Subcutaneous abdominal adipose tissue (tissue), 5 donors: ENCODE measurements at regions not wholly inside any gene's neighbourhood (a gene's known extent, or its start where the extent isn't known, plus 50 kb on each side); places are given as distances from the start of the nearest gene placed in this dataset.

ENCODE experiments used
- H3K27ac ChIP-seq: one replicate; pipeline ENCODE4 v1.7.0; 2013; ENCODE audit warnings: low read depth, mild to moderate bottlenecking, inconsistent platforms, low read length, moderate library complexity
- H3K27me3 ChIP-seq, 5 donors: one replicate each; pipeline ENCODE4 v1.7.0; 2013; ENCODE audit warnings: low read length in 5 of 5, inconsistent platforms in 1 of 5; ENCODE audit not compliant: control insufficient read depth in 5 of 5, insufficient read depth in 4 of 5
- H3K36me3 ChIP-seq, 5 donors: one replicate each; pipeline ENCODE4 v1.7.0; 2013; ENCODE audit warnings: low read length in 5 of 5; ENCODE audit not compliant: control insufficient read depth in 5 of 5, insufficient read depth in 5 of 5
- H3K4me1 ChIP-seq, 5 donors: one replicate each; pipeline ENCODE4 v1.7.0; 2013; ENCODE audit warnings: low read length in 5 of 5, mild to moderate bottlenecking in 3 of 5, moderate library complexity in 1 of 5; ENCODE audit not compliant: control insufficient read depth in 5 of 5, insufficient read depth in 5 of 5
- H3K4me3 ChIP-seq, 5 donors: one replicate each; pipeline ENCODE4 v1.7.0; 2013; ENCODE audit warnings: low read length in 5 of 5, low read depth in 1 of 5
- H3K9ac ChIP-seq, 5 donors: one replicate each; pipeline ENCODE4 v1.7.0; 2013; ENCODE audit warnings: low read length in 5 of 5, mild to moderate bottlenecking in 4 of 5, moderate library complexity in 3 of 5
- H3K9me3 ChIP-seq, 5 donors: one replicate each; pipeline ENCODE4 v1.7.0; 2013; ENCODE audit warnings: low read length in 5 of 5; ENCODE audit not compliant: control insufficient read depth in 5 of 5
- donor health status: healthy.
- donor health status: healthy.
- donor health status: healthy.
- donor health status: healthy.
- donor health status: healthy.

DNA sequence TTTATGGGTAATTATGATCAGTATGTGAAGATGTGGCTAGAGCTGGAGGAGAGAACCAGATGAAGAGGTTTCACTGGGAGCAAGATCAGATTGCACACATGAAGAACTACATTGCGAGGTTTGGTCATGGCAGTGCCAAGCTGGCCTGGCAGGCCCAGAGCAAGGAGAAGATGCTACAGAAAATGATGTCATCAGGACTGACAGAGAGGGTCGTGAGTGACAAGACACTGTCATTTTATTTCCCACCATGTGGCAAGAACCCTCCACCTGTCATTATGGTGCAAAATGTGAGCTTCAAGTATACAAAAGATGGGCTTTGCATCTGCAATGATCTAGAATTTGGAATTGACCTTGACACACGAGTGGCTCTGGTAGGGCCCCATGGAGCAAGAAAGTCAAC, 168.3 kb downstream of the C3orf38 start:
- Histone ChIP-seq H3K4me3 (no peak overlapping the region), H3K4me1 (no peaks in the 10 kb centered on the region), H3K9me3 (peaks cover 0 to 3% (median 0%) of the 10 kb centered on the region in 5 donors), H3K36me3 (no peaks in the 10 kb centered on the region), H3K9ac (no peak overlapping the region), H3K27ac (no peak overlapping the region), H3K27me3 (no peaks in the 10 kb centered on the region)

DNA sequence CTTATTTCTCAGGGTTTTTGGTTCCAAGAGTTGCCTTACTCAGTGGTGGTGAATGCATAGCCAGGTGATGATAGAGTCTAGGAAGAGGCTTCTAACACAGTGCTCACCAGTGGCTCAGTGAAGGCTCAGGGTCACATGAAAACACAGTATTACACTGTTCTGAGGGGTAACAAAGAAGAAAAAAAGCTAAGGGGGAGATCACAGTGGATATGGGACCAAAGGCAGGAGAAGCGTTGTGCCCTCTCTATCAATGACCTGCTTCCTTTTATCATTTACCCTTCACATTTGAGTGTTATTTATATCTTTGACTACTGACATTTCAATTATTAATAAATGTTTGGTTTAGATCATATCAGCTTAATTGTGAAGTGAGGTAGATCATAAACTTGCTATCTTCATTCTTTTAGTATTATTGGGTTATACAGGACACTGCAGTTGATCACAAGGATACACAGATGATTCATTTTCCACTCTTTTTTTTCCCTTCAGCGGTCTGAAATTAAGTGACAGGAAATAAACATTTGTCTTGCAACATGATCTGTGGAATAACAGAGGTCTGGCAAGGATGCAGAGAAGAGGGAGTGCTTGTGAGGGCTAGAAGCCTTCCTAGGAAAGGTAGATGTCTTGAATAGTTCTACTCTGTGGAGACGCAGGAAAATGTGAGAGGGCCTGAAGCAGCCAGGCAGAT, 171.7 kb downstream of the C3orf38 start:
- peaks cover 0 to 3% (median 0%) of the 10 kb centered on the region in 5 donors for H3K9me3 ChIP-seq
- no peak overlapping the region for H3K9ac ChIP-seq
- no peaks in the 10 kb centered on the region for H3K27me3 ChIP-seq
- H3K36me3 ChIP-seq: no peaks in the 10 kb centered on the region
- H3K4me1 ChIP-seq: no peaks in the 10 kb centered on the region
- no peak overlapping the region for H3K27ac ChIP-seq
- no peak overlapping the region for H3K4me3 ChIP-seq

DNA sequence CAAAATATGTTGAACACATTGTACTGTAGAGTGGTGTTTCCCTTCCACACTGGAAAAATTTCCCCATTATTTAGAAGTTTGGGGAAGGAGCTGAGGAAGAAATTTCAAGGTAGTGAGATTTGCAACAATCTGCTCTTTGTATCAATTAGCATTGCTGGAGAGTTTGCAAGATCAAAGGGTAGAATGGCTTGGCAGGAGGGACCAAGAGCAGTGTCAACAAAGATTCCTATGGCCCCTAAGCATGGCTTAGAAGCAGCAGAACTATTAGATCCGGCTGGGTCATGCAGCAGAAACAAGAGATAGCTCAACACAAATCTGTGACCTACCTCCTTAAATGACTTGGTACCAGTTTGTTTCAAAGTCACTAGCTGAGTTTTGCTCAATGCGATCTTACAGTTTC, 175.0 kb downstream of the C3orf38 start:
- no peak overlapping the region for H3K27ac ChIP-seq
- no peaks in the 10 kb centered on the region for H3K27me3 ChIP-seq
- H3K4me1 ChIP-seq: no peaks in the 10 kb centered on the region
- H3K4me3 ChIP-seq: no peak overlapping the region
- H3K36me3 ChIP-seq: no peaks in the 10 kb centered on the region
- no peak overlapping the region for H3K9ac ChIP-seq
- no peaks in the 10 kb centered on the region for H3K9me3 ChIP-seq

DNA sequence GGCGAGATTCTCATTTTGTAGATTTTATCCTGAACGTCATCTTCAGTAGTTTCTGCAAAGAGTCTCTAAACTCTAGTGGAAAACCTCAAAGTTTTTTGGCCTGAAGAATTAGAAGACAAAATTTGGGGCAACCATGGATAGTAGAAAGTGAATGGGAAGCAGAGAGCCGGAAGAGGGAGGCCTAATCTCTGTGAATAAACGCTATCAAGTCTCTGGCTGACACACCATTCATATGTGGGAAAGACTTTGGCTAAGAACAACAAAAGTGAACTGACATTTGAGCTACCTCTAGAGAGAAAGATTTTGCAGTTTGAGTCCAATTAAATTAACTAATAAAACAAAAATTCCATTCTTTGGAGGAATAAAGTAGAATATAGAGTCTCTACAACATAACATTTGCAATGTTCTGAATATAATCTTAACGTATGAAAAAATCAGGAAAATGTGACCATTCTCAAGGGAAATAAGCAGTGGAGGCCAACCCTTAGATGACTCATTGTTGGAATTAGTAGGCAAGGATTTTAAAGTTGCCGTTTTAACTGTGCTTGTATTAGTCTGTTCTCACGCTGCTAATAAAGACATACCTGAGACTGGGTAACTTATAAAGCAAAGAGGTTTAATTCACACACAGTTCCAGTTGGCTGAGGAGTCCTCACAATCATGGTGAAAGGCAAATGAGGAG, 184.6 kb downstream of the C3orf38 start:
- H3K4me1 ChIP-seq: no peaks in the 10 kb centered on the region
- no peak overlapping the region for H3K4me3 ChIP-seq
- no peaks in the 10 kb centered on the region for H3K27me3 ChIP-seq
- H3K9me3 ChIP-seq: peaks cover 0 to 25% (median 8%) of the 10 kb centered on the region in 5 donors
- no peak overlapping the region for H3K9ac ChIP-seq
- H3K27ac ChIP-seq: no peak overlapping the region
- H3K36me3 ChIP-seq: no peaks in the 10 kb centered on the region

DNA sequence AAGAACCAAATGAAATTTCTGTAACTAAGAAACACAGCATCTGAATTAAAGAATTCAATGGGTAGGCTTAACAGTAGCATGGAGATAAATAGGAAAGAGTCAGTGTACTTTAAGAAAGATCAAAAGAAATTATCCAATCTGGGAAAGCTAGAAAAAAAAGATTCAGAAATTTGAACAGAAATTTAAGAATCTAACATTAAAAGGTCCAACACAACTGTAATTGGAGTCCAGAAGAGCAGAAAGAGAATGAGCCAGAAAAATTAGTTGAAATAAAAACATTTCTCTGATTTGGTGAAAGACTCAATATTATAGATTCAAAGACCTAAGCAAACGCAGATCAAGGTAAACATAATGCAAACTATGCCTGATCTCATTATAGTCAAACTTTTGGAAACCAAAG, 187.1 kb downstream of the C3orf38 start:
- Histone ChIP-seq H3K36me3 (no peaks in the 10 kb centered on the region), H3K9me3 (peaks cover 0 to 25% (median 8%) of the 10 kb centered on the region in 5 donors), H3K27ac (no peak overlapping the region), H3K27me3 (no peaks in the 10 kb centered on the region), H3K4me1 (no peaks in the 10 kb centered on the region), H3K4me3 (no peak overlapping the region), H3K9ac (no peak overlapping the region)

DNA sequence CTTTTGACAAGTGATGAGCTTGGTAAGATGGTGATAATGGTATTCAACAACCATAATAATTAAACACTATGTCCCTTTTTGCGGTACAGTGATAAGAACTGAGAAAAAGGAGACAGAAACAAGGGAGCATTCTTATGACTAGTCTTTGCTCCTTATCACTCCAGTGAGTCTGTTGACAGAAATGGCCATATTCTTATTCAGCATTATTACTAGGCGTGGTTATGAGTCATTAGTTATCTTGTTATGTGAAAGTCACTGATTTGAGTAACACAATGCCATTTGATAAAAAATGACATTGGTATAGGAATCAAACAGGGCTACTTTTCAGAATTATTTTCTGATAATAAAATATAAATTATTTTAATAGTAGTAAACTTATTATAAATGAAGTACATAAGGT, 193.5 kb downstream of the C3orf38 start:
- no peaks in the 10 kb centered on the region for H3K4me1 ChIP-seq
- H3K9ac ChIP-seq: no peak overlapping the region
- H3K4me3 ChIP-seq: no peak overlapping the region
- no peaks in the 10 kb centered on the region for H3K36me3 ChIP-seq
- no peaks in the 10 kb centered on the region for H3K27me3 ChIP-seq
- H3K27ac ChIP-seq: no peak overlapping the region
- H3K9me3 ChIP-seq: peaks cover 0 to 4% (median 3%) of the 10 kb centered on the region in 5 donors

DNA sequence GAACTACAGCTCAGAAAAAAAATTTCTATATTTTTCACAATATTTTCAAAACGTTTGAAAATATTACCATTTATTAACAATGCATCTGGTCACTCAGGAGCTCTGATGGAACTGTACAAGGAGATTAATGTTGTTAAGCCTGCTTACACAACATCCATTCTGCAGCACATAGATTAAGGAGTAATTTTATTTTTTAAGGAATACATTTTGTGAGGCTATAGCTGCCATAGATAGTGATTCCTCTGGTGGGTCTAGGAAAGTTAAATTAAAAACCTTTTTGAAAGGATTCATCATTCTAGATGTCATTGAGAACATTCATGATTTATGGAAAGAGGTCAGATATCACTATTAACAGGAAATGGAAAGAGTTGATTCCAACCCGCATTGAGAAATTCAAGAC, 196.9 kb downstream of the C3orf38 start:
- Histone ChIP-seq H3K36me3 (no peaks in the 10 kb centered on the region), H3K27ac (no peak overlapping the region), H3K4me1 (no peaks in the 10 kb centered on the region), H3K27me3 (no peaks in the 10 kb centered on the region), H3K9me3 (no peaks in the 10 kb centered on the region), H3K4me3 (no peak overlapping the region), H3K9ac (no peak overlapping the region)

DNA sequence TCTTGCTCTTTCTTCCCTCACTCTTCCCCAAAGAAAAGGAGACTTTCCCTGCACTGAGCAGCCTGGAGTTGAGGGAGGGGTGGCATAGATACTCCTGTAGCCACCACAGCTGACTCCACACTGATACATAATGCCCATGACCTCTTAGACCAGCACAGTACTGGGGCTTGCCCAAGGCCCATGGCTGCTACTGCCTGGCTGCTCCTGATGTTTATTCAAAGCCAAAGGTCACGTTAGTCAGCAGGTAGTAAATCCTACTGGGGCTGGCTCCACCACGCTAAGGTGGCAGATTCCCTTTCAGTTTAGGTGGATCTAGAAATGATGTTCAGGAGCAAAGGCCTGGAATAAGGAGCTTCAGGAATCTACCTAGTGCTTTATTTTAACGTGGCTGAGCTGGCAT, 212.7 kb downstream of the C3orf38 start:
- H3K27ac ChIP-seq: no peak overlapping the region
- peaks cover 0 to 13% (median 3%) of the 10 kb centered on the region in 5 donors for H3K9me3 ChIP-seq

DNA sequence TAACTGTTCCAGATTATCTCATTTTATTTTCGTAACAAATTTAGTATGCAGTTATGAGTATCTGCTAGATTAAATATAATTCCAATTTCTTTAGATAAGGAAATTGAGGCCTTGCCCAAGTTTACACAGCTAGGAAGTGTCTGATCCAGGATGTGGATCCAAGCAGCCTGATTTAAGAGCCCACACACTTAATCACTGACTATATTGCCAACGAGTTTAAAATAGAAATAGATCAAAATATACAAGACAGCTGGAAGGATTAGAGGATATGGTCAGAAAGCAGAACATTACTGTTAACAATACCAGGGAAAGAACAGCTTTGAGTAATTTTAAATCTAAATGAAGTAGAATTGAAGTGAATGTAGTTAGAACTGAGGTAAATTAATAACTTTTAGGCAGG, 215.2 kb downstream of the C3orf38 start:
- Histone ChIP-seq H3K9me3 (peaks cover 0 to 9% (median 3%) of the 10 kb centered on the region in 5 donors), H3K27me3 (no peaks in the 10 kb centered on the region), H3K36me3 (no peaks in the 10 kb centered on the region), H3K4me3 (no peak overlapping the region), H3K9ac (no peak overlapping the region), H3K27ac (no peak overlapping the region), H3K4me1 (no peaks in the 10 kb centered on the region)

More for the DNA sequence above, 212.7 kb downstream of the C3orf38 start:
- Histone ChIP-seq H3K36me3 (no peaks in the 10 kb centered on the region), H3K27me3 (no peaks in the 10 kb centered on the region), H3K9ac (no peak overlapping the region), H3K4me3 (no peak overlapping the region), H3K4me1 (no peaks in the 10 kb centered on the region)

DNA sequence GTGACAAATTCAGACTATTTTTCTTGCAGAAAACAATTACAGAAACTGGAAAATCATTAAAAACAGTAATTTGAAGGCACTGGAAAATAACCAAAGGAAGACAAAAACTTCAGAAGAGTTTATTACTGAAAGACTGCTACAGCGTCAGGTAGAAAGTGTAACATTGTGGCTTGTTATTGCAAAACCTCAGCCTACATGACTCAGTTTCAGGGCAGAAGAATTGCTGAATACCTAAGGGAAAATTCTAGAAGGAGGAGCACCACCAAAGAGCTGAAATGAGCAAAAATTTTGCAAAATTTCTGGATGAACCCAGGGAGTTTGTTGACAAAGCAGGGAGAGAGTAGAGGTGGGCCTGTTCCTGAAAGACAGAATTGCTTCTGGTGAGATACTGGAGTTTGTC, 219.6 kb downstream of the C3orf38 start:
- Histone ChIP-seq H3K36me3 (no peaks in the 10 kb centered on the region), H3K27ac (no peak overlapping the region), H3K9ac (no peak overlapping the region), H3K4me1 (no peaks in the 10 kb centered on the region), H3K27me3 (no peaks in the 10 kb centered on the region), H3K4me3 (no peak overlapping the region), H3K9me3 (peaks cover 0 to 7% (median 0%) of the 10 kb centered on the region in 5 donors)
